Right ventricle myocardium superior (tissue), 1 donor: ENCODE measurements at regions not wholly inside any gene's neighbourhood (a gene's known extent, or its start where the extent isn't known, plus 50 kb on each side); places are given as distances from the start of the nearest gene placed in this dataset.
"Not testable (repeated sequence)": the region's sequence is repeated elsewhere in the genome, so short reads cannot be mapped to it uniquely, and the experiment has no call there.

ENCODE experiments used
- ATAC-seq: fragments of 200-7000 bp; cut with Tn5 transposase; one replicate; pipeline ENCODE4 v1.9.1; 2020; ENCODE audit warnings: mild to moderate bottlenecking; ENCODE audit not compliant: poor library complexity
- DNase-seq: peaks from one replicate; pipeline ENCODE4 v3.0.0-alpha.2; 2020
- intact Hi-C: fragments of 100-400 bp; cut with DNase I; formaldehyde crosslinking; loops from one replicate; pipeline ENCODE4 v1.11.2; 2022
- donor health status: DM: no; HTN: yes; CAD: no; lungs with severe emphysema.

- intact Hi-C loops, result no loop called here
- DNase-seq (no peak), ATAC-seq (no peak)
Measured at GRCh38 chr4:106565727-106566126, 197.1 kb upstream of the GIMD1 start.

GRCh38 chr4:106563637-106564036 lies 195.1 kb upstream of the GIMD1 start:
- DNase-seq, ATAC-seq, intact Hi-C loops: not testable (repeated sequence)

GRCh38 chr4:106551724-106552123 lies 183.1 kb upstream of the GIMD1 start:
- no peak for DNase-seq
- no peak for ATAC-seq
- intact Hi-C loops, result no loop called here

- ATAC-seq (no peak), DNase-seq (no peak)
- intact Hi-C loops, result no loop called here
Measured at GRCh38 chr4:106548446-106549044, 180.0 kb upstream of the GIMD1 start.

- intact Hi-C loops, result no loop called here
- ATAC-seq (no peak), DNase-seq (no peak)
Measured at GRCh38 chr4:106546370-106546769, 177.8 kb upstream of the GIMD1 start.

- ATAC-seq, intact Hi-C loops, DNase-seq: not testable (repeated sequence)
Measured at GRCh38 chr4:106542609-106543008, 174.0 kb upstream of the GIMD1 start.

GRCh38 chr4:106541253-106541652 lies 172.7 kb upstream of the GIMD1 start:
- no peak for DNase-seq
- intact Hi-C loops, result no loop called here
- no peak for ATAC-seq

GRCh38 chr4:106530821-106531220 lies 162.2 kb upstream of the GIMD1 start:
- DNase-seq, result no peak
- ATAC-seq, result no peak
- intact Hi-C loops, result no loop called here

GRCh38 chr4:106530024-106530361 lies 161.4 kb upstream of the GIMD1 start:
- intact Hi-C loops, result no loop called here
- ATAC-seq (no peak), DNase-seq (no peak)

- no peak for DNase-seq
- no peak for ATAC-seq
- intact Hi-C loops, result no loop called here
Measured at GRCh38 chr4:106529348-106530023, 160.9 kb upstream of the GIMD1 start.

- ATAC-seq (no peak), DNase-seq (no peak)
- intact Hi-C loops, result no loop called here
Measured at GRCh38 chr4:106527316-106527715, 158.7 kb upstream of the GIMD1 start.

GRCh38 chr4:106525425-106525824 lies 156.8 kb upstream of the GIMD1 start:
- DNase-seq, ATAC-seq, intact Hi-C loops: not testable (repeated sequence)

- intact Hi-C loops, DNase-seq, ATAC-seq: not testable (repeated sequence)
Measured at GRCh38 chr4:106524772-106525171, 156.2 kb upstream of the GIMD1 start.

- intact Hi-C loops, result no loop called here
- ATAC-seq, result no peak
- DNase-seq, result no peak
Measured at GRCh38 chr4:106522839-106523238, 154.3 kb upstream of the GIMD1 start.

GRCh38 chr4:106512706-106513105 lies 144.1 kb upstream of the GIMD1 start:
- no peak for DNase-seq
- ATAC-seq, result no peak
- intact Hi-C loops, result no loop called here

GRCh38 chr4:106507440-106507839 lies 138.9 kb upstream of the GIMD1 start:
- DNase-seq (no peak), ATAC-seq (no peak)
- intact Hi-C loops, result no loop called here

GRCh38 chr4:106503116-106504050 lies 134.8 kb upstream of the GIMD1 start:
- DNase-seq, result no peak
- intact Hi-C loops, result no loop called here
- ATAC-seq, result no peak

GRCh38 chr4:106502106-106502699 lies 133.6 kb upstream of the GIMD1 start:
- intact Hi-C loops, result no loop called here
- ATAC-seq, result peak; percentile 62
- peak; percentile 59 for DNase-seq

- no peak for ATAC-seq
- intact Hi-C loops, result no loop called here
- DNase-seq, result no peak
Measured at GRCh38 chr4:106497271-106497670, 128.7 kb upstream of the GIMD1 start.
